Muscle layer of duodenum (tissue), 2 donors: ENCODE measurements at regions not wholly inside any gene's neighbourhood (a gene's known extent, or its start where the extent isn't known, plus 50 kb on each side); places are given as distances from the start of the nearest gene placed in this dataset.

Source experiments
- H3K27ac ChIP-seq: one replicate; pipeline ENCODE4 v1.7.0; 2013; ENCODE audit warnings: mild to moderate bottlenecking, low read length
- H3K27me3 ChIP-seq: one replicate; pipeline ENCODE4 v1.7.0; 2013; ENCODE audit warnings: low read depth, mild to moderate bottlenecking, control low read depth, low read length
- H3K36me3 ChIP-seq, 2 donors: one replicate each; pipeline ENCODE4 v1.7.0; 2013; ENCODE audit warnings: low read length in 2 of 2, control low read depth in 1 of 2, mild to moderate bottlenecking in 1 of 2; ENCODE audit not compliant: insufficient read depth in 2 of 2, control insufficient read depth in 1 of 2
- H3K4me1 ChIP-seq, 2 donors: one replicate each; pipeline ENCODE4 v1.7.0; 2013; ENCODE audit warnings: low read length in 2 of 2, mild to moderate bottlenecking in 2 of 2, control low read depth in 1 of 2, moderate library complexity in 1 of 2; ENCODE audit not compliant: insufficient read depth in 2 of 2, control insufficient read depth in 1 of 2
- H3K4me3 ChIP-seq, 2 donors: one replicate each; pipeline ENCODE4 v1.7.0; 2013; ENCODE audit warnings: low read length in 2 of 2, low read depth in 1 of 2, mild to moderate bottlenecking in 1 of 2
- H3K9me3 ChIP-seq, 2 donors: one replicate each; pipeline ENCODE4 v1.7.0; 2013; ENCODE audit warnings: low read length in 2 of 2, control low read depth in 1 of 2, mild to moderate bottlenecking in 1 of 2; ENCODE audit not compliant: control insufficient read depth in 1 of 2
- donor health status: healthy.

GRCh38 chr6:19157486-19157885 lies 679.7 kb upstream of the ID4 start:
- Histone ChIP-seq H3K9me3 (no peaks in the 10 kb centered on the region), H3K27ac (no peak overlapping the region)

DNA sequence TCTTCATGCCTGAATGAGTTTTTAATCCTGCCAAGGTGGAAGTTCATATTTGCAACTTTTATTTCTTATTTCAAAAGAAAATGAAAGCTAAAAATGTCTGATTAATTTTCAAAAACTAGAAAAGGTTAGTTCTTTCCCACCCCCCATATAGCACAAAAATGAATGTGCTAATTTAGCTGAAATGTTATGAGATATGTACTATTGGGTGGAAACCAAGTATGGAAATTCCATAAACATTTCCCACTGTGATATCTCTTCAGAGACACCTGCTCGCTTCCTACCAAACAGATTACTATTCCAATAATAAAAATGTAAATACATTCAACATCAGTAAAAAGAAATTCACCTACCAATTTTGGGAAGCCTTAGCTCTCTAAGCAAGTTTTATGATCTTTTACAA lies 678.6 kb upstream of the ID4 start:
- no peak overlapping the region for H3K4me3 ChIP-seq
- H3K27ac ChIP-seq = no peak overlapping the region

More at GRCh38 chr6:19157486-19157885, 679.7 kb upstream of the ID4 start:
- Histone ChIP-seq H3K36me3 (no peaks in the 10 kb centered on the region), H3K4me1 (peaks cover 4 to 11% of the 10 kb centered on the region in 2 donors), H3K4me3 (no peak overlapping the region), H3K27me3 (no peaks in the 10 kb centered on the region)

DNA sequence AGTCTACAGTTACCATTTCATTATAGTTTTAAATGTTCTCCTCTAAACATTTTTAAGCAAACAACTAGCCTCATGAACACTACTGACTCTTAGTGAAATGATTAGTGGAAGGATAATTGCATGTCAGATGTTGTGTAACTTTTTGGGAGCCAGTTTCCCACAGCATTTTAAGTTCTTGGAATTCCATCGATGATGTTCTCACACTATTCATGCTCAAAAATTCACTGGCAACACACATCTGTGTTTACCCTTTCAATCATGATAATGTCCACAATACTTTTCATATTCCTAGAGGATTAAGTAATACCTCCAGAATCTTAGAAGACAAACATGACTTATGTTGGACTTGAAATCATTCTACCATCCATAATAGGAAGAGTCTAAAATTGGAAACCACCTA lies 678.1 kb upstream of the ID4 start:
- Histone ChIP-seq H3K27me3 (no peaks in the 10 kb centered on the region), H3K9me3 (no peaks in the 10 kb centered on the region), H3K36me3 (no peaks in the 10 kb centered on the region), H3K4me3 (no peak overlapping the region), H3K27ac (no peak overlapping the region), H3K4me1 (peaks cover 4 to 8% of the 10 kb centered on the region in 2 donors)

More for the DNA sequence above, 678.6 kb upstream of the ID4 start:
- Histone ChIP-seq H3K36me3 (no peaks in the 10 kb centered on the region), H3K4me1 (peaks cover 4 to 11% of the 10 kb centered on the region in 2 donors), H3K27me3 (no peaks in the 10 kb centered on the region), H3K9me3 (no peaks in the 10 kb centered on the region)

DNA sequence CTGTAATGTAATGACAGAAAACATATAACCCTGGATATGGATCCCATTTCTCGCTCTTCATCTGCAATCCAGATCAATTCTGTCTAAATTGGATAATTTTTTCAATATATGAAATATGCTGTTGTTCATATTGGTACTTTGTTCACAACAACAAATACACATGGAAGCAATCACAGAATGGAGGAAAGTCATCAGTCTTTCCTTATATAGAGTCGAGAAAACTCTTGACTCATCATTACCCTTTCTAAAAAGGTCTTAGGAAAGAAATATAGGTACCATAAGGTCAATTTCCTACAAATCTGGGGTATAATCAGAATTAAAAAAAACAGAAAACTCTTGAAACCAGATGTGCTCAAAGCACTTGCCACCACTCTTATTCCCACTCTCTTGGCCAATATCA lies 677.6 kb upstream of the ID4 start:
- Histone ChIP-seq H3K27me3 (no peaks in the 10 kb centered on the region), H3K9me3 (no peaks in the 10 kb centered on the region), H3K36me3 (no peaks in the 10 kb centered on the region), H3K4me1 (peaks cover 4 to 8% of the 10 kb centered on the region in 2 donors), H3K4me3 (no peak overlapping the region), H3K27ac (no peak overlapping the region)

GRCh38 chr6:19160081-19160730 lies 677.0 kb upstream of the ID4 start:
- H3K9me3 ChIP-seq = no peaks in the 10 kb centered on the region
- H3K27me3 ChIP-seq = no peaks in the 10 kb centered on the region
- no peak overlapping the region for H3K27ac ChIP-seq
- H3K4me3 ChIP-seq = no peak overlapping the region
- H3K4me1 ChIP-seq = peaks cover 4 to 8% of the 10 kb centered on the region in 2 donors
- H3K36me3 ChIP-seq = no peaks in the 10 kb centered on the region

- Histone ChIP-seq H3K4me1 (no peaks in the 10 kb centered on the region), H3K27ac (no peak overlapping the region), H3K27me3 (no peaks in the 10 kb centered on the region), H3K36me3 (no peaks in the 10 kb centered on the region), H3K4me3 (no peak overlapping the region), H3K9me3 (no peaks in the 10 kb centered on the region)
These were observed 669.9 kb upstream of the ID4 start for GRCh38 chr6:19167251-19167650.

DNA sequence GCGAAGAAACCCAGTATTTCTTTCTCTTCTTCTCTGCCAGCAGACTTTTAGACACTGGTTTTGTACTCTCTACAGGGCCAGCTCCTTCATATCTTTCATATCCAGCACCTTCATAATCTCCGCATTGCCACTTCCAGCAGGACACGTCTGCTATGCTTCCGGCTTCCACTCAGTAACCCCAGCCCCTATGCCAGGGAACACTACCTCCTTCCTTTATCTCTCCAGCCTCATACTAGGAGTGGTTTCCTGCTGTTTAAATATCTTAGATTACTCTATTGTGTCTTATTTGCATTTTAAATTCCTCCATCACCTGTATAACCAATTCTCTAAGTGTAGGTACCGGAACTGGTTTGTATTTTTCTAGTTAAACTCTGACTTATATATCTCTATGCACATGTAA lies 667.8 kb upstream of the ID4 start:
- H3K4me1 ChIP-seq = no peaks in the 10 kb centered on the region

DNA sequence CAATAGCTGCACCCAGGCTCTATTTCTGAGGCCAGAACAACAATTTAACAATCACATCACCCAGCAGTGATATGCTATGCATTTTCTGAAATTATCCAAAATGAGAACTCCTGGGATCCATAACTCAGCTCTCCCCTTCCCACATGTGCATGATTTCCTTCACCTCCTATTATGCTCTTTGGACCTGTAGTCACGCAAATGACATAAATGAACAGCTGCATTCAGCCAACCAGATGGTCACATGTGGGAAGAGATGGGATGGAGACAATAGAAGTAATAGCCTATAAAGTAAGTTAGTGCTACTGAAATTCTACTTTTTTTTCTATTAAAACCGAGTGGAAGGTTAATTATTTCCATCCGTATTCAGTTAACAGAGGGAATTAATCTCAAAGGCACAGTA lies 662.1 kb upstream of the ID4 start:
- no peak overlapping the region for H3K27ac ChIP-seq

More for the DNA sequence above, 667.8 kb upstream of the ID4 start:
- H3K36me3 ChIP-seq = no peaks in the 10 kb centered on the region
- no peak overlapping the region for H3K4me3 ChIP-seq
- no peaks in the 10 kb centered on the region for H3K27me3 ChIP-seq
- H3K9me3 ChIP-seq = no peaks in the 10 kb centered on the region
- no peak overlapping the region for H3K27ac ChIP-seq

DNA sequence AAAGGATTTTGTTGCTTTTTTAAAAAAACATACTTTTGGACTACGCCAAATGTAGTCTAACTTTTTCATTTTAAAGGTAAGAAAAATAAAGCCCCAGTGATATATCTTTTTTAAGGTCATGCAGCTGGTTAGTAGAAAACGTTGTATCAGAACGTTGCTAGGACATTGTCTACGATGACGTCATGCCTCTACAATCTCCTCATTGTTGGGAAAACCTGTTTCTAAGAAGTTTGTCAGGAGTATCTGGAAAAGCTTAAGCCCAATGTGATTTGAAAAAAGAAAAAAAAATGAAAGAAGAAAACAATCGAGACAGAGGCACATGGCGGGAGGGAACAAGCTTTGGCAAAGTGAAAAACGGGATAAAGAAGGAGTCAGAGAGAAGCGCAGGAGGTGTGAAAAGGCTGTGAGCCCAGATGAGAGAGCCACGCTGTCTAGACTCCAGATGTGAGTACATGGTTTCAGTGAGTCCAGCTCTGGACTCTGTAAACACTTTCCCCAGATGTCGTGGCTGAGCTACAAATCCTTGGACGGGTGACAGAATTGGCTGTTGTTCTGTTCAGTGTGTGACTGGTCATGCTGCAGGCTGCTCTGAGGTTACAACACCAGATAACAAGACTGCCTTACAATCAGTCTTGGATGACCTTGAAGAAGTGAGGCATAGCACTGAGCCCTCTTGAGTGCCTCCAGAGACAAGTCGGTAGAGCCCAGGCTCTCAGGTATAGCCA lies 656.7 kb upstream of the ID4 start:
- Histone ChIP-seq H3K36me3 (no peaks in the 10 kb centered on the region), H3K4me3 (no peak overlapping the region), H3K27me3 (no peaks in the 10 kb centered on the region), H3K9me3 (peaks cover 0 to 8% of the 10 kb centered on the region in 2 donors), H3K27ac (no peak overlapping the region), H3K4me1 (no peaks in the 10 kb centered on the region)

More for the DNA sequence above, 662.1 kb upstream of the ID4 start:
- Histone ChIP-seq H3K36me3 (no peaks in the 10 kb centered on the region), H3K27me3 (no peaks in the 10 kb centered on the region), H3K4me1 (no peaks in the 10 kb centered on the region), H3K9me3 (peaks cover 0 to 8% of the 10 kb centered on the region in 2 donors), H3K4me3 (no peak overlapping the region)

DNA sequence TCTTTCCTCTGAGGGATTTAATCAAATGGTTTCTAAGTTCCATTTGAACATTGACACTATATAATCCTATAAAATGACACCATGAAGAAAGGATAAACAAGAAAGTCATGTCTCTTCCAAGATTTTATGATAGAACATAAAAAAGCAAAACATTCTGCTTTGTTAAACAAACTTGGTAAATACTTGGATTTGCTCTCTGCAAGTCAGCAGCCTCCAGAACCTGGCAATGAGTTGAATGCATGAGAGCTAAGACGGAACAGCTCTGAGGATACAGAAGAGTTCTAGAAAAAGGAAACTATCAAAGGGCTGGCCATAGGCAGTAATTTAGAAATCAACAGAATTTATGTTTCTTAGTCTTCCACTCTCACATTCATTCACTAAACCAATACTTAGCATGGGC lies 656.0 kb upstream of the ID4 start:
- no peaks in the 10 kb centered on the region for H3K36me3 ChIP-seq
- H3K27me3 ChIP-seq = no peaks in the 10 kb centered on the region
- no peak overlapping the region for H3K4me3 ChIP-seq
- H3K4me1 ChIP-seq = no peaks in the 10 kb centered on the region
- peaks cover 0 to 8% of the 10 kb centered on the region in 2 donors for H3K9me3 ChIP-seq
- no peak overlapping the region for H3K27ac ChIP-seq

DNA sequence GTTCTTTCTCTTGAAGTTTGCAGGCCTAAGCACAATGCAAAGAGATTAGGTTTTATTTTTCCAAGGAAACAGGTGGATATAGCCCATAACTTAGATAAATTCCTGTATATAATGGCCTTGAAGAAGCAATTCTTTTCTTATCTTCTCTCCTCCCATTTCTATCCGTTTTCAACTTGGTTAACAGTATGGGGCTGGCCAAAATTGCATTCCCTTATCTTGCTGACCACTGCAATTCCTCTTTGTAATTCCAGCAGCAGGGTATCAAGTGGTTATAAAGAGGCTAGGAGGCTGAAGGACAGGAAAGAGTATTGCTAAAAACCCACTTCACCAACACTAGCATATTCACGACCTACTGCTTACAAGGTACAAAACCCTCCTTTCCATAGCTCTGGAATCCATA lies 643.5 kb upstream of the ID4 start:
- Histone ChIP-seq H3K36me3 (no peaks in the 10 kb centered on the region), H3K4me3 (no peak overlapping the region), H3K9me3 (no peaks in the 10 kb centered on the region), H3K4me1 (no peaks in the 10 kb centered on the region), H3K27ac (no peak overlapping the region), H3K27me3 (no peaks in the 10 kb centered on the region)
